SHP77 (cell line): ENCODE measurements at regions not wholly inside any gene's neighbourhood (a gene's known extent, or its start where the extent isn't known, plus 50 kb on each side); places are given as distances from the start of the nearest gene placed in this dataset.
"Not testable (repeated sequence)": the region's sequence is repeated elsewhere in the genome, so short reads cannot be mapped to it uniquely, and the experiment has no call there.

ENCODE experiments used
- DNase-seq, 2 experiments: peaks; one replicate each; lab custom pipeline; 2025; lab: John Stamatoyannopoulos, UW

DNA sequence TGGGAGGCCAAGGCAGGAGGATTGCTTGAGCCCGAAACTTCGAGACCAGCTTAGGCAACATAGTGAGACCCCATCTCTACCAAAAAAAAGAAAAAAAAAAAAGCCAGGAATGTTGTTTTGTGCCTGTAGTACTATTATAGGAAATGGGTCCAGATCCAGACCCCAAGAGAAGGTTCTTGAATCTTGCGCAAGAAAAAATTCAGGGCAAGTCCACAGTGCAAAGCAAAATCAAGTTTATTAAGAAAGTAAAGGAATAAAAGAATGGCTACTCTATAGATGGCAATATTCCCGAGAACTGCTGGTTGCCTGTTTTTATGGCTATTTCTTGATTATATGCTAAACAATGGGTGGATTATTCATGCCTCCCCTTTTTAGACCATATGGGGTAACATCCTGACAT is 51.2 kb upstream of the RDX start:
- no peak for DNase-seq

DNA sequence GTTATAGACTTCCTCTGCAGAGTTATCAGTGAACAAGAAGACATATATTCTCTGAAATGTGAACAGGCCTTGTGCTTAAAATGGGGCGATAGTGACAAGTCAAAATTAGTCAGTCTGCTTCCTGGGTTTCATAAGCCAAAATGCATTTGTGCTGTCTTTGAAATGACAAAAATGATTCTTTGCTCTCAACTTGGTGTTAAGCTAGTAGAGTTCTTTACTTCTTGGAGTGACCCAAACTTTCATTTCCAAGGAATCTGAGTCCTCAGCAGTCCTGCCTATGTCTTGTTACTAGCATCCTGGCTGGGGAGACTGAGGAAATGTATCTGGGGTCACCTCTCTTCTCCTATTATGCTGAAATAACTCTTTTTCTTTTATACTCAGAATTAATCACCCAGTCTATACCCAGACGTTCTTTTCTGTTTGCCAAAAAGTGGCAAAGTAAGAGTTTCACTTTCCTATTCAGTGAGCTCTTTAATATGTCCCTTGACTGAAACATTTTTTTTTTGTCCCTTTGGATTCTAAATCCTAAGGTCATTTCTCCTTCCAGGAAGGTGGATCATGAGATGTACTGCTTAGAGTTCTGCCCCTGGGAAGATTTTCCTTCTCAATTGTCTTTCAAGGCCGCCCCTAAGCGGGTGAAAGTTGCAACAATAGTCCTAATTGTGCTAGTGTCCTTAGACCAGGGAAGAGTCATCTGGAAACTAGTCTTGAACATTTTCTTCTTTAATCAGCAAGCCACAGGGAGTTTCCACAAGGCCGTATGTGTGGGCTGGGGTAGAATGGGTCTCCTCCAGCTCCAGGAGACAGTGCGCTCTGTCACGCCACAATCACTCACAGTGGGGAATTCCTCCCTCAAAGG is 53.0 kb upstream of the RDX start:
- DNase-seq, result no peak

DNA sequence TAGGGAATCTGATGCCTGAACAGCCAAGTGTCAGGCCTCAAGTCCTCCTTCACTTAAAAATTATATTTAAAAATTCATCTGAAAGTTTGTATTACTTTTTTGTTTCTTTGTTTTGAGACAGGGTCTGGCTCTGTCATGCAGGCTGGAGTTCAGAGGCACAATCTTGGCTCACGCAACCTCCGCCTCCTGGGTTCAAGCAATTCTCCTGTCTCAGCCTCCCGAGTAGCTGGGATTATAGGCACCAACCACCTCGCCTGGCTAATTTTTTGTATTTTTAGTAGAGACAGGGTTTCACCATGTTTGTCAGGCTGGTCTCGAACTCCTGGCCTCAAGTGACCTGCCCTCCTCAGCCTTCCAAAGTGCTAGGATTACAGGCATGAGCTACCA is 53.6 kb upstream of the RDX start:
- DNase-seq, result not testable (repeated sequence)

DNA sequence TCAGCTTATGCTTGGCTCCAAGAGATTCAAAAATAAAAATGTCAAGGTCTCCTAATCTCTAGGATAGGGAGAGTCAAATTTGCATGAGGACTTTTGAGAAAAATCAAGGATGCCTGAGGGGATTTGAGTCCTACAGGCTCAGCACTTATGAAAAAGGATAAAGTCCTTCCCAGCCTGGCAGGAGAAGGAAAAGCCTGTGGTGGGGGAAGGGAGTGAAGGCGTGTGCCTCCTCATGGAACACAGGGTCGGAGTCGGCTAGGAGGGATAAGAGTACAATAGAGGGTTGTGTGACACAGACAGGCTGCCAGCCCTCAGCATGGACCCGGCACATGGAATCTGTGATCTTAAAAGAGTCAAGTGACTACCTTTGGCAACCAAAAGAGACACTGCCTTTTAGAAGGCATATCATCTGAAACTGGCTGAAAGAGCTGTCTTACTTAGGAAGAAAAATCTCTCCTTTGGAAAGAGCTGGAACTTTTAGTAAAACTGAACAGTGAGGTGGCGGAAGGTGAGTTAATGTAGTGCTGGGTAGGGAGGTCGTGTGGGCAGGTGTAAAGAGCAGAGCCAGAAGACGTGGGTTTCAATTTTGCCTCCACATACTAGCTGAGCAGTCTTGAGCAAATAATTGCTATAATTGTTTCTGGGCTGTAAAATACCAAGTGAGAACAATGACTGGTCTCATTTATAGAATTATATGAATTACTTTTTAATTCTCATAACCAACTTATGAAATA is 58.8 kb upstream of the RDX start:
- no peak for DNase-seq

DNA sequence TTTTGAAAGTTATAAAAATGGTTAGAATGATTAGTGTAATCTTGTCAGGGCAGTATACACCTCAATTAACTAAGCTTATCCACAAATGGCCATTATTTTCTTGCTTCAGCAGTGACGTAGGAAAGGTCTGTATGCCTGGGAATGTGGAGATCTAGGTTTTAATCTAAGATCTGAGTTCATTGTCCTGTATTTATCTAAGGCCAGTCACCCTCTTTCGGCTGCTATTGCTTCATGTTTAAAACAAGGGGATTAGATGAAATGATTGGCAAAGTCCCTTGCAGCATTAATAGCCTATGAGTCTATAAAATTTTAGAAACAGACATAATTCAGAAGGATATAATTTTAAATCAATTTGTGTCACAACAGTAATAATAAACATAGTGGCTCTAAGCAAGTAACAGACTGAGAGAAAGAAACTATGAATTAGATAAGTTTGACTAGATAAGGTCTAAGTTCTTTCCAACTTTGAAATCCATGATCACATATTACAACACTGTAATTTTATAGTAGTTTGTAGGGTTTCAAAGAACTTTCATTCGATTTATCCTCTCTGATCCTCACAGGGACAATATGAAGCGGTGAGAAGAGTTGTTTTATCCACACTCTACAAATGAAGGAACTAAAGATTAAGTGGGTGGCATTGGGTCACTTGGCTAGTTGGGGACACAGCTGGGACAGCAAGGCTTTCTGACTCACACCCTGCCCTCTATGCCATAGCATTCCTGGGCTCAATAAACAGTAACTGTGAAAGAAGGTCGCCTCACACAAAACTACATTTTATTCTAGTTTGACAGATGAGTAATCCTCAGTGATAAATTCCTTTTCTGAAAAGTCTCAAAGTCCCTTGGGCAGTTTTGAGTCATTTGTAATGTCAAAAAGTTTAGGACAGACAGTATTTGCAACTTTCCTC is 60.6 kb upstream of the RDX start:
- no peak for DNase-seq

DNA sequence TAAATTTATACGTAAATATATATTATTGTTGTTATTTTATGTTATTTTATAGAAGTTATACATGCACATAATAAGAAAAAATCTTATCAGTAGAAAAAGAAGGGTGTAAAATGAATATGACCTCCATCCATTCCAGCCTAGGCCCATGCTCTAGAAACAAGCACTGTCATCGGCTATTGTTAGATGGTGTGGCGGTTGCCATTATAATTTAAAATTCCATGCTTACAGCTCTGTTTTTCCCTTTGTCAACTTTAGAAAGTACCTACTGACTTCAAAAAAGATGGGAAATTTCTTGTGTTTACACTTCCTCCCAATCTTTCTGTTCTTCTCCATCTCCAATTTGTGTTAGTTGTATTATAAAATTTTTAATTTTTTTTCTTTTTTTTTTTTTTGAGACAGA is 61.9 kb upstream of the RDX start:
- no peak for DNase-seq

DNA sequence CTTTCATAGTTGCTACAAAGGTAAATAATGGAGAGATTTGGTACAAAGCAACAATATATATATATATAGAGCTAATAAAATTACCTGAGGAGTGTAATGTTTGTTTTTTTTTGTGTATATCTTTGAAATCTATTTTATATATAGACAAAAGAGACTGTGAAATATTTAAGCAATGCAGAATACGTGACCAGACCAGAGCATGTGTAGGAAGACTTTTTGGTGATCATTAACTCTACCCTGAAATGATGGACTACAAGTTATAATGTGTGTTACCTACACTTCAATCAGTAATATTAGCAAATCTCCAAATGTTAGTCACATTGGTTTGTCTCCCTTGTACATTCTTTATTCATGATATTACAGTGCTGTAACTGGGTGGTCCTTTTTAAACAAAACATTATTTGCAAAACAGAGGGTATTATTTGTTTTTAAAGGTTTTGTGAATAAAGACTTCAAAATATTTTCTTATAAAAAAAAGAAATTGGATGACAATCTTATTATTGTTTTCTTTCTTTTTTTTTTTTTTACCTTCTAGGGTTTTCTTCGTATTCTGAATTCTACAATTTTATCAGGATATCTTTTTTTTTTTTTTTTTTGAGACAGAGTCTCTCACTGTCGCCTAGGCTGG is 64.5 kb upstream of the RDX start:
- DNase-seq, result not testable (repeated sequence)

DNA sequence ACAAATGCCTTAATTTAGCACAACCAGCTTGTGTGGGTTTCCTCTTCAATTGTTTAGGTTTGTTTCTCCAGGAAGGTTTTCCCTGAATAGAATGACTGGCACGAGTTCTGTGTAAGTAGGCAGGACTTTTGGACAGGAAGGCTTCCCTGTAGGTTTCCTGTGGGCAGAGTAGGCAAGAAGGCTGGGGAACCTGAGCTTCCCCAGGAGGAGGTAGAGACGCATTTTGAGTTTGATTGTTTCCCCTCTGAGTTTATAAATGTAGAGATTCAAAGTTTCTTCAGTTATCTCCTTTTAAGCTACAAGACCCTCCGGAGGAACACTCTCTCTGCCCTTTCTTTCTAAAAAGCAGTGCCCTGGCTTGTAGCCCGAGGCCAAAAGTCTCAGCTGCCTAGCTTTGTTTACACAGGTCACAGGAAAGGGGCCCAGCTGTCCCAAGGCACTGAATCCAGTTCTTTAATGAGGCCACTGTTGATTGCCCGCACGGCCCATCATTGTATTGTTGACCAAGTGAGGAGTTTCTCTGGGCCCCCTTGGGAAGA is 66.6 kb upstream of the RDX start:
- peak; percentile 76 to 79 for DNase-seq

DNA sequence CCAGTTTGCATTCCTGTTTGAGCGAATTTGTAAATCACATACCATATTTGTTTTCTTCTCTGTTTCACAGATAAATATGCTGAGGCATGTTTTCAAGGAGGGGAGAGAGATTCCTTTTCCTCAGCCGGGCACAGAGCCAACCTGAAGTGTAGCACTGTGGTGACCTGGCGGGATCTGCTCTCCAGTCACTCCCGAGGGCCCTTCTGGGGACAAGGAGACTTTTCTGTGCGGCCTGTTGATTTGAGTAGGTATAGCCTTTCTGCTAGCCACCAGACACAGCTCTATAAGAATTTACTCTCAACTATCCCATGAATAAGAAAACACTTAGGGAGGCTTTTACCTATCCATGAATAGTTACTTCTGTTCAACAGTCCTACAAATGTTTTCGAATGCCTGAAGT is 63.5 kb upstream of the FDX1 start:
- peak; percentile 10 to 34 for DNase-seq

DNA sequence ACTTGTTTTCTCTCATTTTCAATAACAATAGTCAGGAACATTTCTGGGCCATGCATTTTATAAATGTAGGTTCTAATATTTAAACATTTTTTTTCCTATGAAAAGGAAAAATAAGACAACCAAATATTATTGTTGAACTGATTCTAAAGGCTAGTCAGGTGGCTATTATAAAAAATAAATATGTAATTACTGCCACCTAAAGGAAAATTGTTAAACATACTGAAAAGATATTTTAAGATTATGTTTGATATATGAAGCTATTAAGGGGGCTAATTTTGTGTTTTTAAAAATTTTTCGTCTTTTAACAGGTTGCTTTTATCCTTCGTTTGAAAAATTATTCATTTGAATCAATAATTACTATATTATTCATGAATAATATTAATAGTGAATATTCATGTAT is 62.2 kb upstream of the FDX1 start:
- DNase-seq, result no peak

DNA sequence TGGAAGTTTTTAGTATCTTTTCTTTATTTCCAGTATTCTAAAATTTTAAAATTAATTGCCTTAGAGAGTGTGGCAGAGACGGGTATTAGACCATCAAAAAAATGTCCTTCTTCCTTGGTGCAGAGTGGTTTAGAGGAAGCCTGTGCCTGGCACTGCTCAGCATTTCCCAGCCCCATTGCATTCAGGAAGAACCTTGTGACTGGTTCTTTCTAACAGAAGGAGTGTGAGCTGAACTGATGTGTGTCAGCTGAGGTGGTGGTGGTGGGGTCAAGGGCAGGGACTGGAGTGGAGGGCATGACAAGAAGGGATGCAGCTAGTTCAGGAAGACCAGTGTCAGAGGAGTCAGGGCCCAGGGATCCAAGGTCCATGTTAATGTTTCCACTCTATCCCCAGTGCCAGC is 58.7 kb upstream of the FDX1 start:
- DNase-seq, result no peak

DNA sequence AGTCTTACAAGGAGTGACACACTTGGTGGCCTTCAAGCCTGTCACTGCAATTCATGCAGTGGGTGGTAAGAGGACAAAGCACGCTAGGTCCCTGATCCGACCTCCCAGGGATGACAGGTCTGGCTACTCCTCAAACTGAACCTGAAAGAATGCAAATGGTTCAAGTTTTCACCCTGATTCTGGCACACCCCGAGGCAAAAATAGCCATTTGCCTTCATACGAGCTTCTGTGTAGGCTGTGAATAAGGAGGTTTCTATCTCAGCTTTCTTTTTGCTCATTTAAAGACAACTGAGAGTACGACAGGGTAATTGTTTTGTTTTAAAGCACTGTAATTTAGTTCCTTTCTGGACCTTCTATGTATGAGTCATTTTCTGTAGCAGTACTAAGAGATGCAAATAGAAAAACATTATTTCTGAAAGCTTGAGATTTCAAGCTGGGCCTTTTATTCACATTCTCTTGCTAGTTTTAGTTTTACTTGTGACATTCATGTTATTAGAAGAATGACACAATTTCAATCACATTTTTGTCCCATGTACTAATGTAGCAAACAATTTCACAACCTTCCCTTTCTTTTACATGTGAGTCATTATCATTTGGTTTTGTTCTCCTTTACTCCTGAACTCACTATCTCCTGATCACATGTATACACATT is 56.6 kb upstream of the FDX1 start:
- no peak for DNase-seq

DNA sequence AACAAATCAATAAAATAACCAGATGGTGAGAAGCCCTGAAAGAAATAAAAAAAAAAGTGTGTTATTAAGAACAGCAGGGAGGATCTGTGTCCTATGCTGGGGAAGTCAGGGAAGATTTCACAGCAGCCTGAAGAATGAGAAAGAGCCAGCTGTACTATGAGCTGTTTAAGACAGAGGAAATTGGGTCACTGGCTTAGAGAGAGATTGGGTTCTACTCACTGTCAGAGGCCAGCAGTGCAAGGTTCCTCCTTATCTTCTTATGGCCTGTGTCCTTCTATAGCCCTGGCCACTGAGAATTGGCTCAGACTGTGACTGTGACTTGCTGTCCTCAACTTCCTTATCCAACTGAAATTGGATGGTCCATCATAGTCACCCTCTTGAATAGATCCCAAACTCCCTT is 54.8 kb upstream of the FDX1 start:
- DNase-seq, result no peak

DNA sequence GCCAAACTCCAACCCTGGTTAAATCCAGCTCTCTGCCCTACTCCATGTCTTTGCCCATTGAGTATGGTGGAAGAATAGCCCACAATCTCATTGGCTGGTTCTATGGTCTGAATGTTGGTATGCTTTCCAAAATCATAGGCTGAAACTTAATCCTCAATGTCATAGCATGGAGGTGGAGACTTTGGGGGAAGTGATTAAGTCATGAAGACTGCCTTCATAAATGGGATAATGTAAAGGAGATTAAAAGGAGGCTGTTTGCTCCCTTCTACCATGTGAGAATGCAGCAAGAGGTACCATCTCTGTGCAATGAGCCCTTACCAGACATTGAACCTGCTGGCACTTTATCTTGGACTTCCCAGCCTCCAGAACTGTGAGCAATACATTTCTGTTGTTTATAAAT is 54.4 kb upstream of the FDX1 start:
- no peak for DNase-seq

DNA sequence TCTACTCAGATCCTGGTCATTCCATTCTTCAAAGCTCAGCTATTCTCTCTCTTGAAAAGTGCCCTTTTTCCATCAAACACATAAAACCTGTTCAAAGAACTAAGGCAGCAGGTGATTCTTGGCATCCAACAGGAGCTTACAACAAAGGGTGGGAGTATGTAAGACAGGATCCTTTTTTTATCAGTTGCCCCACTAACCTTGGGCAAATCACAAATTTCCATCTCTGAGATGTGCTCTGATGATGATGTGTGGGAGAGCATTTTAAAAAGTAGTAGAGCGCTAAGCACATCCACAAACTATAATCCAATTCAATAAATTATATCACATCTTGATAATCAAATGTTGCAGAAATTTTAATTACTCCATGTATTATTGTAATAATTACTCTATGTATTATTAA is 53.7 kb upstream of the FDX1 start:
- no peak for DNase-seq

DNA sequence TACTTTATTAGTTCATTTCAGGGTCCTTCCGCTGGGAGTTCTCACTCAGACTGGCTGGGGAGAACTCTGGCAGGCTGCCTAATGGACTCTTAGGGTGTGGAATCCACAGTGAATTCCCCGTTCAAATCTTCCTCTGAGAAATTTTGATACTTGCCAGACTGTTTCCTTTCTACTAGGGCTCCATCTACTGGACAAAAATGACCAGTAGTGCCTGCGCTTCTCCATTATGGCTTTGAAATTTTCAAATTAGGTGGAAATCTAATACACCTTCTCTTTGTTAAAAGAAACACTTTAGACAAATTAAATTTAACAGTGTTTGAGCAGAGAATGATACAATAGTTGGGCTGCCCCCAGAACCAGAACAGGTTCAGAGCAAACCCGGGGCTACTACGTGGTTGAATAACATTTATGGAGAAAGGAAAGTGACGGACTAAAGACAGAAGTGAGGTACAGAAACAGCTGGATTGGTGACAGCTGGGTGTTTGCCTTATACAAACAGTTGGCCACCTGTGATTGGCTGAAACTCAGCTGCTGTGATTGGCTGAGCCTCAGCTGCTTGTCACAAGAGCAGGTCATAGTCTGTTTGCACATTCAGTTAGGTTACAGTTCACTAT is 52.9 kb upstream of the FDX1 start:
- DNase-seq, result peak; percentile 79 to 81

DNA sequence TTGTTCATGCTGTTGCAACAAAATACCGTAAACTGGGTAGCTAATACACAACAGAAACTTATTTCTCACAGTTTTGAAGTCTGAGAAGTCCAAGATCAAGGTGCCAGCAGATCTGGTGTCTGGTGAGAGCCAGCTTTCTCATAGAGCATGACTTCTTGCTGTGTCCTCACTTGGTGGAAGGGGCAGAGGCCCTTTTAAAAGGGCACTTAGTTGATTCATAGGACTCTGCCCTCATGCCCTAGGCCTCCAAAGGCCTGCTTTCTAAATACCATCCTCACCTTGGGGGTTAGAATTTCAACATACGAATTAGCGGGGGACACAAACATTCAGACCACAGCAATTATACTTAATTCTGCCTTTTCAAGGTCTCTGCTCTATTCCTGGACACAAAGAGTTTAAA is 52.3 kb upstream of the FDX1 start:
- DNase-seq, result no peak

DNA sequence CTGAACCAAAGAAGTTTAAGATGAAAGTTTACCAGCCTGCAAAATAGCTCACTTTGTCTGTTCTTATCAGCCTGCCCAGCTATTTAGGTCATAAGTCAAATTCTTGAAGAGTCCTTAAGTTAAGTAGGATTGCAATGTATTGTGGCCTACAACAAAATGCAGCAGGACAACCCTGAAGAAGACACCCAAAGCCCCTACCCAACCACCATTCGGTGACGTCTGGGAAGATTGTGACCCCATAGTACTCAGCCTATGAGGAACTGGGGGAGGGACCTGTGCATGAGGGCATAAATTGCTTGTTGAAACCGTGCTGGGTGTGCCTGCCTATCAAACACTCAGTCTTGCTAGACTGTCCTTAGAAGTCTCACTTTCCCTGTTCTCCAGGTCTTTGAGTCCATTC is 50.5 kb upstream of the FDX1 start:
- DNase-seq, result no peak

DNA sequence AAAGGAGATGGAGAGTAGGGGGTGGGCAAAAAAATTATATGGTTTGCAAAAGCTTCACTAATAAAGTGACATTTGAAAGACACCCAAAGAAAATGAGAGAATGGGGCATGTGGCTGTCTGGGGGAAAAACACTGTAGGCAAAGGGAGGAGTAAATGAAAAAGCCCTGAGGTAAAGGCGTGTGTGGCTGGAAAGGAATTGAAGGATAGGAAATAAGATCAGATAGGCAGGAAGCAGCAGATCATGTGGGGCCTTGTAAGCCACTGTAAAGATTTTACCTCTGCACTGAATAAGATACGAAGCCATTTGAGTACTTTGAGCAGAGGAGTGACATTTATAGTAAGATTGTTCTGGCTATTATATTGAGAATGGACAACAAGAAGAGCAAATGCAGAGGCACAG is 49.8 kb upstream of the FDX1 start:
- no peak for DNase-seq
